OCI-LY3 (cell line): ENCODE measurements at regions not wholly inside any gene's neighbourhood (a gene's known extent, or its start where the extent isn't known, plus 50 kb on each side); places are given as distances from the start of the nearest gene placed in this dataset.

ENCODE experiments used
- H2AFZ ChIP-seq: fragments of 200-600, 300-600 bp; shearing (Covaris generic); 2 replicates; pipeline ENCODE4 v1.6.0; 2014; ENCODE audit warnings: antibody characterized with exemption, low read depth, low read length
- H3K27ac ChIP-seq: fragments of 200-600, 300-600 bp; sonication (generic); 2 replicates; pipeline ENCODE4 v1.5.1; 2014; ENCODE audit warnings: mild to moderate bottlenecking, low read length, moderate library complexity, mixed read lengths
- H3K27me3 ChIP-seq: fragments of 200-600, 300-600 bp; sonication (generic); 2 replicates; pipeline ENCODE4 v1.6.1; 2014; ENCODE audit warnings: low read depth, low read length, mixed read lengths
- H3K36me3 ChIP-seq: fragments of 200-600, 300-600 bp; sonication (generic); replicated peaks from 2 replicates; pipeline ENCODE3; 2014; ENCODE audit warnings: low read depth, low read length, mixed read lengths
- H3K4me1 ChIP-seq: fragments of 300-600, 200-600 bp; sonication (generic); 2 replicates; pipeline ENCODE4 v1.6.1; 2014; ENCODE audit warnings: low read length, mixed read lengths
- H3K4me2 ChIP-seq: fragments of 200-600, 300-600 bp; sonication (generic); 2 replicates; pipeline ENCODE4 v1.6.1; 2014; ENCODE audit warnings: low read length, mixed read lengths
- H3K4me3 ChIP-seq: fragments of 300-600, 200-600 bp; sonication (generic); 2 replicates; pipeline ENCODE4 v1.5.1; 2014; ENCODE audit warnings: antibody characterized with exemption, mild to moderate bottlenecking, low read length, moderate library complexity
- H3K79me2 ChIP-seq: fragments of 300-600, 200-600 bp; shearing (Covaris generic); 2 replicates; pipeline ENCODE4 v1.6.1; 2014; ENCODE audit warnings: mild to moderate bottlenecking, low read length, mixed read lengths
- H3K9ac ChIP-seq: fragments of 300-600, 200-600 bp; shearing (Covaris generic); 2 replicates; pipeline ENCODE4 v1.6.0; 2014; ENCODE audit warnings: mild to moderate bottlenecking, low read length, moderate library complexity
- H3K9me3 ChIP-seq: fragments of 200-600, 300-600 bp; shearing (Covaris generic); 2 replicates; pipeline ENCODE4 v1.6.1; 2014; ENCODE audit warnings: low read length, mixed read lengths; ENCODE audit not compliant: insufficient read depth
- H4K20me1 ChIP-seq: fragments of 200-600, 300-600 bp; sonication (generic); 2 replicates; pipeline ENCODE4 v1.6.1; 2016; ENCODE audit warnings: low read length, mixed read lengths; ENCODE audit not compliant: insufficient read depth
- EZH2phosphoT487 ChIP-seq: fragments of 200-600 bp; shearing (Covaris generic); IDR thresholded peaks from 2 replicates; pipeline ENCODE4 v1.6.1; 2018; ENCODE audit warnings: antibody characterized with exemption, mixed run types, low read depth
- TF ChIP-seq, protein P1 (sequence below): fragments of 200-600, 300-600 bp; sonication (generic); IDR thresholded peaks from 2 replicates; pipeline ENCODE4 v1.5.1; 2014; ENCODE audit warnings: antibody characterized with exemption, low read length, low read depth

DNA sequence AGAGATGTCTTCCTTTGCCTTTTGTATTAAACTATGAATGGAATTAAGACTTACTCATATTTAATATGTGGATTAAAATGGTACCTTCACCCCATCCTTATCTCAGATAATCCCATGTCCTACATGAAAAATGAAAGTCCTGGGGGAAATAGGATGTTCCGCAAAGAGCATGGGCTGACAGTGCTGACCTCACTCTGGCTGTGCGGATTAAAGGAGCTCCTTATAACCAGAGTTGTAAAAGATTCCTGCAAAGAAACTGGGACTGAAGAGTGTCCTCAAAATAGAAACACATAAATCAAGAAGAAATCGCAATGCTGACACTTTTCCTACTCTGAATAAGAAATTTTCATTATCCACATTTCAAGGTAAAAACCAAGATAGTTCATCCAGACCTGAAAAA, 384.5 kb downstream of the LIG4 start:
- H3K36me3 ChIP-seq, result no peaks in the 10 kb centered on the region
- H4K20me1 ChIP-seq, result no peaks in the 10 kb centered on the region
- no peaks in the 10 kb centered on the region for H3K79me2 ChIP-seq
- H3K4me3 ChIP-seq, result no peak overlapping the region
- H3K4me2 ChIP-seq, result no peak overlapping the region
- H3K27ac ChIP-seq, result no peak overlapping the region
- TF ChIP-seq, protein P1, sequence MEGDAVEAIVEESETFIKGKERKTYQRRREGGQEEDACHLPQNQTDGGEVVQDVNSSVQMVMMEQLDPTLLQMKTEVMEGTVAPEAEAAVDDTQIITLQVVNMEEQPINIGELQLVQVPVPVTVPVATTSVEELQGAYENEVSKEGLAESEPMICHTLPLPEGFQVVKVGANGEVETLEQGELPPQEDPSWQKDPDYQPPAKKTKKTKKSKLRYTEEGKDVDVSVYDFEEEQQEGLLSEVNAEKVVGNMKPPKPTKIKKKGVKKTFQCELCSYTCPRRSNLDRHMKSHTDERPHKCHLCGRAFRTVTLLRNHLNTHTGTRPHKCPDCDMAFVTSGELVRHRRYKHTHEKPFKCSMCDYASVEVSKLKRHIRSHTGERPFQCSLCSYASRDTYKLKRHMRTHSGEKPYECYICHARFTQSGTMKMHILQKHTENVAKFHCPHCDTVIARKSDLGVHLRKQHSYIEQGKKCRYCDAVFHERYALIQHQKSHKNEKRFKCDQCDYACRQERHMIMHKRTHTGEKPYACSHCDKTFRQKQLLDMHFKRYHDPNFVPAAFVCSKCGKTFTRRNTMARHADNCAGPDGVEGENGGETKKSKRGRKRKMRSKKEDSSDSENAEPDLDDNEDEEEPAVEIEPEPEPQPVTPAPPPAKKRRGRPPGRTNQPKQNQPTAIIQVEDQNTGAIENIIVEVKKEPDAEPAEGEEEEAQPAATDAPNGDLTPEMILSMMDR, result no peak
- TF ChIP-seq EZH2phosphoT487, result no peak
- H3K9ac ChIP-seq, result no peak overlapping the region
- H3K27me3 ChIP-seq, result no peaks in the 10 kb centered on the region
- no peak overlapping the region for H2AFZ ChIP-seq
- H3K4me1 ChIP-seq, result peaks cover 11% of the 10 kb centered on the region
- H3K9me3 ChIP-seq, result peaks cover 5% of the 10 kb centered on the region

DNA sequence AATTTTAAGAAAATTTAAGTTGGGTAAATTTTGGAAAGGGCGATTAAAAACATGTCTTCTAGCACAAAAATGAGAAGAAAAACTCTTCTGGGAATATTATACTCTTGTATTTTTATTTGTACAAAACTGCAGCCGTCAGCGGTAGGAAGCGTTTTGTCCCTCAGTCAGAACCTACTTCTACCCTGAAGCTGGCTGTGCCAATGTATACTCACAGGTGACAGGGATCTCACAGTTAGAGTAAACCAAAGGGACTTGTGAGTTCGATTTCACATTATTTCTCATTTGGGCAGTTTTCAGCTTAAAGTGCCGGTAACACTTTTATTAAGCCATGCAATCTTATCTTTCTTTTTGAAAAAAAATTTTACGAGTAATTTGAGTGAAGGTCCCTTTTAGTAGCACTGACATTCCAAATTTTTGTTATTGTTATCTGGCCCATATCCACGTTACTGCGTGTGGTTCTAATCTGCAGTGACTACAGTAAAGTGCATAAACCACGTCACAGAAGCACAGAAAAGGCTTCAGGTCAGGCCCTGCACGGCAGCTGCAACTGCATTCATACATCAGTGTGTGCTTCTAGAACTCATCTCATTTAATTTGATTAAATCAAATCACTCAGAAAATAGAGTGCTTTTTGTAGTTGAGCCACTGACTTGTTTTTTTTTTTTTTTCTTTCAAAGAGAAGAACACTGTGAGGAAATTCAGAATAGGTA, 387.3 kb downstream of the LIG4 start:
- H3K9ac ChIP-seq, result no peak overlapping the region
- H3K4me1 ChIP-seq, result no peaks in the 10 kb centered on the region
- no peaks in the 10 kb centered on the region for H3K9me3 ChIP-seq
- H3K27ac ChIP-seq, result no peak overlapping the region
- H3K27me3 ChIP-seq, result no peaks in the 10 kb centered on the region
- H3K79me2 ChIP-seq, result no peaks in the 10 kb centered on the region
- H3K36me3 ChIP-seq, result no peaks in the 10 kb centered on the region
- no peak overlapping the region for H2AFZ ChIP-seq
- no peaks in the 10 kb centered on the region for H4K20me1 ChIP-seq
- no peak overlapping the region for H3K4me3 ChIP-seq
- TF ChIP-seq, protein P1, result no peak
- TF ChIP-seq EZH2phosphoT487, result no peak
- H3K4me2 ChIP-seq, result no peak overlapping the region

DNA sequence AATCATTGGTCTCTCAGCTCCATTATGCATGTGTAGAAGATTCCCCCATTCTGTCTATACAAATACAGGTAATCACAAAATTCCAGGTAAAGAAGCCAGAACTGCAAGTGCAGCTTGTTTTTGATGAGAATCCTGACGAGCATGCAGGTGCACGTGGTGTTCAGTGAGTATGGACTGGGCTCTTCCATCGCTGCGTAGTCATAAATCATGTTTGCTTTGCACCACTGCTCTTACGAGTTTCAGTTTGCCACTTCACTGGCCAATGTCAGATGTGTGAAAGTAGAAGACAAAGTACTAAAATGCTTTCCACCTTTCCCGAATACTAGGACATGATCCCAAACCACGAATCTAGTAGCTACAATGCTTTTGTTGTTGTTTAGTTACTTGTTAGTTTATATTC, 390.7 kb downstream of the LIG4 start:
- Histone ChIP-seq H3K4me2 (no peak overlapping the region), H3K9me3 (no peaks in the 10 kb centered on the region), H3K27ac (no peak overlapping the region), H2AFZ (no peak overlapping the region), H3K4me1 (no peaks in the 10 kb centered on the region), H3K79me2 (no peaks in the 10 kb centered on the region), H3K9ac (no peak overlapping the region), H3K27me3 (no peaks in the 10 kb centered on the region), H3K4me3 (no peak overlapping the region), H3K36me3 (no peaks in the 10 kb centered on the region), H4K20me1 (no peaks in the 10 kb centered on the region)
- TF ChIP-seq, protein P1, result no peak
- TF ChIP-seq EZH2phosphoT487, result no peak

DNA sequence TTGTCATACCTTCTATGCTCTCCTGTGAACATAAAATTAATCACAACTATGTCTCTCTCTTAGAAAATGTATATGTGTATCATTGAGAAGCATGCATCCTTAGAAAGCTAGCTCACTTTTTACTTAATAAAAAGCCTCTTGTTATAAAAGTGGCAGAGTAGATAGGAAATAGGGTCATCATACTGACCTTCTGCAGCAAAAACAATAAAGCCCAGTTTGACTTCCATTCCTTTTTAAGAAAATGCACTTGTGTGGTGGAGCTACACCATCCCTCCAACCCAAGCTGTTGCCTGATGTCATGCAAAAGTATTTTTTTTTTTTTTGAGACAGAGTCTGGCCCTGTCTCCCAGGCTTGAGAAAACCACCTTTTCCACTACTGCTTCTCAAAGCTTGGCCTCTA, 393.3 kb downstream of the LIG4 start:
- Histone ChIP-seq H3K79me2 (no peaks in the 10 kb centered on the region), H2AFZ (no peak overlapping the region), H3K4me3 (no peak overlapping the region), H3K9ac (no peak overlapping the region), H3K27me3 (no peaks in the 10 kb centered on the region), H3K27ac (no peak overlapping the region), H3K9me3 (no peaks in the 10 kb centered on the region), H3K4me1 (no peaks in the 10 kb centered on the region), H4K20me1 (no peaks in the 10 kb centered on the region), H3K36me3 (no peaks in the 10 kb centered on the region), H3K4me2 (no peak overlapping the region)
- TF ChIP-seq EZH2phosphoT487, result no peak
- TF ChIP-seq, protein P1, result no peak
